Skeletal muscle tissue (tissue), 3 donors: ENCODE measurements at regions not wholly inside any gene's neighbourhood (a gene's known extent, or its start where the extent isn't known, plus 50 kb on each side); places are given as distances from the start of the nearest gene placed in this dataset.

Experiments
- H3K27ac ChIP-seq: one replicate; pipeline ENCODE4 v1.7.0; 2013; ENCODE audit warnings: mild to moderate bottlenecking, low read depth, low read length, inconsistent platforms
- H3K27me3 ChIP-seq, 3 donors: one replicate each; pipeline ENCODE4 v1.7.0; 2013; ENCODE audit warnings: low read length in 3 of 3; ENCODE audit not compliant: control insufficient read depth in 3 of 3, insufficient read depth in 3 of 3
- H3K36me3 ChIP-seq, 3 donors: one replicate each; pipeline ENCODE4 v1.7.0; 2013; ENCODE audit warnings: low read length in 3 of 3; ENCODE audit not compliant: control insufficient read depth in 3 of 3, insufficient read depth in 3 of 3
- H3K4me1 ChIP-seq, 3 donors: one replicate each; pipeline ENCODE4 v1.7.0; 2013; ENCODE audit warnings: low read length in 3 of 3, mild to moderate bottlenecking in 3 of 3; ENCODE audit not compliant: control insufficient read depth in 3 of 3, insufficient read depth in 3 of 3
- H3K4me3 ChIP-seq, 3 donors: one replicate each; pipeline ENCODE4 v1.7.0; 2013; ENCODE audit warnings: low read length in 3 of 3
- H3K9ac ChIP-seq, 3 donors: one replicate each; pipeline ENCODE4 v1.7.0; 2013; ENCODE audit warnings: low read length in 3 of 3, mild to moderate bottlenecking in 3 of 3, moderate library complexity in 2 of 3, low read depth in 1 of 3
- H3K9me3 ChIP-seq, 3 donors: one replicate each; pipeline ENCODE4 v1.7.0; 2013; ENCODE audit warnings: low read length in 3 of 3; ENCODE audit not compliant: control insufficient read depth in 3 of 3
- donor health status: Osteomylitis.

GRCh38 chr3:35946121-35946853 is 307.0 kb downstream of the ARPP21 start:
- no peaks in the 10 kb centered on the region for H3K4me1 ChIP-seq
- H3K9me3 ChIP-seq, result no peaks in the 10 kb centered on the region
- H3K36me3 ChIP-seq, result no peaks in the 10 kb centered on the region
- H3K9ac ChIP-seq, result no peak overlapping the region
- H3K27me3 ChIP-seq, result no peaks in the 10 kb centered on the region
- no peak overlapping the region for H3K4me3 ChIP-seq
- no peak overlapping the region for H3K27ac ChIP-seq

DNA sequence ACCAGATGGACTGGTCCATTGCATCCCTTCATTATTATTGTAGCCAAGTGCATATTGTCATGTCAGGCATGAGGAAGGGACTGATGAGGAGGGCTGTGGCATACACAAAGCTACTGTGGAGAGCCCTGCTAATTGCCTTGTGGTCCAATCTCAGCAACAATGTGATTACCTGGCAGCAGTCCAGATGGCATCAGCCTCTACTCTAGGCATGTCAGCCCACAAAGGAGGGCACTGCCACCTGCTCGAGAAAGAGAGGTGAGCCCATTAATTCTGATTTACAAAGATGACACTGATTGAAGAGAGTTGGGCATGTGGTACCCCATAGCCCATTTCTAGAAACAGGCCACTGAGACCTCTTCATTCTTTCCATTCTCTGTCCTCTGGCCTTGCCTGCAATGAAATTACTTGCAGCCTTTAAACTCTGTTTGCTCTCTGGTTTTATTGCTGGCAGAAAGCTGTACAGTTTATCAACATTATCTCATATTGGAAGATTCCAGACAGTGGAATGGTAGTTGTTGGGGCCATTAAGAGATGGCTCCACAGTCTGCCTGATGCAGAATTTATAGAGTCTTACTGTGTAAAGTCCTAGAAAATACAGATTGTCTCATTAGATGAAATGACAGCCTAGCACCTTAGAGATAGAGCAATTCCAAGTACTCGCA is 307.7 kb downstream of the ARPP21 start:
- Histone ChIP-seq H3K36me3 (no peaks in the 10 kb centered on the region), H3K4me1 (no peaks in the 10 kb centered on the region), H3K4me3 (no peak overlapping the region), H3K9me3 (no peaks in the 10 kb centered on the region), H3K27me3 (no peaks in the 10 kb centered on the region), H3K9ac (no peak overlapping the region), H3K27ac (no peak overlapping the region)

GRCh38 chr3:35950021-35950420 is 310.7 kb downstream of the ARPP21 start:
- no peak overlapping the region for H3K27ac ChIP-seq

DNA sequence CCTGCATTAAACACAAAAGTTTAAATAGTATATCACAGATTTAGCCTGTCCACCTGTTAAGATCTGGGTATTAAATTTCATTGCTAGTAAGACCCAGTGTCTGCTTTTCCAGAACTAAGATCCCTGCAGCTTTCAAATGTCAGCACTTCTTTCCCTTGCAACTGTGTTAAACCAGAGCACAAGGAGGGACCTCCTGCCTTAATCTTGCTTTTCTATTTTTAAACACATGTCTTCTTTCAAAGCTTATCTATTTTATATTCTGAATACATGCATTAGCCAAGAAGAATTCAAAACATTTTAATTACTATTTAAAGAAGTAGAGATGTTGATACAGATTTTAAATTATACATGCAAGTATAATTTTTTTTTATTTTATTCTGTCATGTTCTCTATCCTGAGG is 315.1 kb downstream of the ARPP21 start:
- H3K4me1 ChIP-seq, result no peaks in the 10 kb centered on the region
- no peaks in the 10 kb centered on the region for H3K36me3 ChIP-seq
- H3K4me3 ChIP-seq, result no peak overlapping the region
- H3K9me3 ChIP-seq, result no peaks in the 10 kb centered on the region
- H3K9ac ChIP-seq, result no peak overlapping the region
- no peak overlapping the region for H3K27ac ChIP-seq
- no peaks in the 10 kb centered on the region for H3K27me3 ChIP-seq

More at GRCh38 chr3:35950021-35950420, 310.7 kb downstream of the ARPP21 start:
- Histone ChIP-seq H3K9ac (no peak overlapping the region), H3K4me3 (no peak overlapping the region), H3K4me1 (no peaks in the 10 kb centered on the region), H3K27me3 (no peaks in the 10 kb centered on the region), H3K36me3 (no peaks in the 10 kb centered on the region), H3K9me3 (no peaks in the 10 kb centered on the region)

DNA sequence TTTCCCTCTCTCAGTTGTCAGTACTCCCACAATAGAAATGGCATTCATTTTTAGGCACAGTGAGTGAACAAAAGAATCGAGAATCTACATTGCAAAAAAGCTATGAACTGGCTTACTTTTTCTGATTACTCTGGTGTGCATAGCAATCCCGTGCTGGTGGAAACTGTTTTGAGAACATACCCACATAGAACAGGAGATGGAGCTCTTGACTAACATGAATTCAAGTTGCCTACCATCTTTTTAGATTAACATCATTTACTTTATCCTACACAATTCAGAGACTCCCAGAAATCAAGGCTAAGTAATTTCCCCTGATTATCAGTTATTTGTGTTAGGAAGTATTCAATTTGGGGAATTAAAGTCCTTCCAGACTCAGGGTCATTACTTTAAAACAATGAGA is 326.6 kb downstream of the ARPP21 start:
- Histone ChIP-seq H3K9ac (no peak overlapping the region), H3K9me3 (no peaks in the 10 kb centered on the region), H3K36me3 (no peaks in the 10 kb centered on the region)

DNA sequence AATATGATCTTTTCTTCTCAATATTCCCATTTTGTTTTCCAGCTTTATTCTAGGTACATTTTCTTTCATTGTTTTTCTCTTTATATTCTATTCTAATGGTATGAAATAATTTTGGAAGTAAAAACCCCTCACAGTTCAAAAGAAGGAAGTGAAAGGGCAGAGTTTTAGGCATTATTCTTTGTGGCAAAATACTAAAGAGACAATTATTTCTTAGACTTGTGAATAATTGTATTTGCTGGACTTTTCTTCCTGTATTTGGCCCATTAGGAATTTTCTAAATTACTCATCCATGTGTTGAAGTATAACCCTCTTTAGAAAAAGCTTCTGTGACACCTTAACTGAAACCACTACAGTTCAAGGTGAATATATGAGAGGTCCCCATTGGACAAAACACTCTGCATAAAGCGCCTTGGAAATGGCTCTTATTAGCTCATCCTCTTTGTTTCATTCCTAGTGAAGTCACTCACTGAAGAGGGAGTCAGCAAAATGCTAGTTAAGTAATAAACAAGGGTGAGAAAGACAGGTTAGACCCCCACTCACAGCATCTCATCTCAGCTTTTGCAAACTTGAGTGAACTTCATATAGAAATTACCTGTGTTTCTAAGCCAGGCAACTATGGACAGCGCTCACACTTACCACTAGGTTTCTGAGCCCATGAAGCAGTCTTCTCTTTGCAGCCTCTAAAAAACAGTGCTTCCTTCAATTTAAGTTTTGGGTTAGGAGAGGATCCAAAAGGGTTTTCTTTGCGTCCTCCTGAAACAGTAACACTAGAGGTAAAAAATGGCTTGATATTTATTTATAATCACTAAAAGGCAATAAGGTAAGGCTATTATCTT is 327.5 kb downstream of the ARPP21 start:
- Histone ChIP-seq H3K4me3 (no peak overlapping the region), H3K9me3 (no peaks in the 10 kb centered on the region), H3K27ac (no peak overlapping the region), H3K9ac (no peak overlapping the region), H3K36me3 (no peaks in the 10 kb centered on the region), H3K4me1 (no peaks in the 10 kb centered on the region), H3K27me3 (no peaks in the 10 kb centered on the region)

More for the DNA sequence above, 326.6 kb downstream of the ARPP21 start:
- H3K27me3 ChIP-seq, result no peaks in the 10 kb centered on the region
- no peaks in the 10 kb centered on the region for H3K4me1 ChIP-seq
- no peak overlapping the region for H3K27ac ChIP-seq
- no peak overlapping the region for H3K4me3 ChIP-seq

- H3K4me1 ChIP-seq, result no peaks in the 10 kb centered on the region
- no peaks in the 10 kb centered on the region for H3K9me3 ChIP-seq
- no peak overlapping the region for H3K9ac ChIP-seq
- no peak overlapping the region for H3K27ac ChIP-seq
- no peaks in the 10 kb centered on the region for H3K27me3 ChIP-seq
- H3K36me3 ChIP-seq, result no peaks in the 10 kb centered on the region
- no peak overlapping the region for H3K4me3 ChIP-seq
Measured at GRCh38 chr3:35968043-35968622, 328.8 kb downstream of the ARPP21 start.

DNA sequence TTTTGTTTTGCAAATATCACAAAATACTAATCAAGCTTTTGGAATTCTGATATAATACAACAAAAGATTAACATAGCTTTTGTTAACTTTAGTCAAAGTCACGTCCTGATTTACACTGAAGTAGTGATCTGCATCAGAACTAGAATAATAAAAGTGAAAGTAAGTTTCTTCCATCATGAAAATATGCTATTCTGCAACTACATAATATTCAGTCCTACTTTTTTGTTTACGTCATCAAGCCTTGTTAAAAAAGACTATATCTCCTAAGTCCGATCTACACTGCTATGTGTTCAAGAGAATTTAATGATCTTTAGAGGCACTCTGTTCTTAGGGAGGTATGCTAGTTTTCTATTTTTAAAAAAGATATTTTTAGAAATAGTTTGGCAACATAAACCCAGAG is 330.1 kb downstream of the ARPP21 start:
- Histone ChIP-seq H3K27ac (no peak overlapping the region), H3K9me3 (no peaks in the 10 kb centered on the region), H3K36me3 (no peaks in the 10 kb centered on the region), H3K4me3 (peak overlapping the region in 1 of 3 donors; percentile 34), H3K27me3 (no peaks in the 10 kb centered on the region), H3K9ac (no peak overlapping the region), H3K4me1 (no peaks in the 10 kb centered on the region)

GRCh38 chr3:35970793-35971192 is 331.5 kb downstream of the ARPP21 start:
- no peaks in the 10 kb centered on the region for H3K36me3 ChIP-seq
- no peak overlapping the region for H3K4me3 ChIP-seq
- no peaks in the 10 kb centered on the region for H3K9me3 ChIP-seq
- no peaks in the 10 kb centered on the region for H3K27me3 ChIP-seq
- no peak overlapping the region for H3K9ac ChIP-seq
- H3K4me1 ChIP-seq, result no peaks in the 10 kb centered on the region
- no peak overlapping the region for H3K27ac ChIP-seq
